GM18519 (cell line): ENCODE measurements at regions not wholly inside any gene's neighbourhood (a gene's known extent, or its start where the extent isn't known, plus 50 kb on each side); places are given as distances from the start of the nearest gene placed in this dataset.

Experiments
- ATAC-seq: cut with Tn5 transposase; IDR thresholded peaks from one replicate; pipeline ENCODE4 v1.9.1; 2021; ENCODE audit warnings: mild to moderate bottlenecking, moderate library complexity; ENCODE audit not compliant: unreplicated experiment, low FRiP score

GRCh38 chr7:115113131-115113530, 191.2 kb downstream of the MDFIC start:
- ATAC-seq: no peak

- ATAC-seq: no peak
Observed at GRCh38 chr7:115110523-115110922, 188.6 kb downstream of the MDFIC start.

DNA sequence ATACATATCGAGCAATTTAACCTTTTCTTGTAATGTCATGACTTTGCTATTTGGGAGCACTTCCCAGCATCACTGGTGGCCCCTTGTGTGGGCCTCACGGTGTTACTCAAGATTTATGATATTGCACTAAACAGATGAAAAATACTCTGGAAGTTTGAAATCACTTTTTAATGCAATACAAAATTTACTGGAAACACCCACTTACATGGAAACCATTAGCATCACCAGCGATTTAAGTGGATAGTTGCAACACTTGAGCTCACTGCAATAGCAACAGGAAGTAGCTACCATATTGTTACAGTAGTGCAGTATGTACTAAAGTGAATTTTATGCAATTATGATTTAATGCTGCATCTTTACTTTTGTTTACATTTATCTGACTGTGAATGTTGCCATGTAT, 184.4 kb downstream of the MDFIC start:
- ATAC-seq: no peak

DNA sequence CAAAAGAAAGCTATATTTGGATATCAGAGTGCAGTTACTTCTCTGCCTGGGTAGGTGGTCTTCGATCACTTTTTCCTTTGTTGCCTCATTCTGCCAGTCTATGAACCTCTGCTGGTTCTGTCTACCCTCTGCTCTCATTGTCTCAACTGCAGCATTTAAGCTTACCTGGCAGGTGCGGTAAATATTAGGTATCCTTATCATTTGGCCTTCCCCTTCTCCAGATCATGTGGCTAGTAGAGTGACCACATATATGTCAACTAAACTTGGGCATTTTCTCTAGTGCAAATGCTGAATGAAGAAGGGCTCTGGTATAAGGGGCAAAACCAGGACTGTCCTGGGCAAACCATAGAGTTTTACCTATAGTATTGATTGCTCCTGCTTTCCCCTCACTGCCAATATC, 180.8 kb downstream of the MDFIC start:
- no peak for ATAC-seq

GRCh38 chr7:115101199-115101598, 179.3 kb downstream of the MDFIC start:
- no peak for ATAC-seq

DNA sequence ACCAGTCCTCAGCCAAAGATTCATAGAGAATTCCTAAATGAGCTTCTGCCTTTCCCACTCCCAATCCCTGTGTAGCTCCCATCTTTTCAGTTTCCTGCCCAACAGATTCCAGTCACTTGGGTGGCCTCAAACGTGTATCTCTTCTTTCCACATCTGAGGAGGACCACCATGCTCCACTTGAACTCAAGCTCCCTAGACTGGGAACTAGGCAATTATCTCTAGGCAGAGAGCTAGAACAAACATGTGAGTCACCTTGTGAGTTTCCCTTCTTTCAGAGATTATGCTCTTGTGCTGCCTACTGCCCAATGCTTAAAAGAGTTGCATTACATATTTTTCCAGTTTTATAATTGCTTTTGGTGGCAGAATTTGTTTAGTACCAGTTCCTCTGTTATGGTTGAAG, 178.0 kb downstream of the MDFIC start:
- no peak for ATAC-seq

DNA sequence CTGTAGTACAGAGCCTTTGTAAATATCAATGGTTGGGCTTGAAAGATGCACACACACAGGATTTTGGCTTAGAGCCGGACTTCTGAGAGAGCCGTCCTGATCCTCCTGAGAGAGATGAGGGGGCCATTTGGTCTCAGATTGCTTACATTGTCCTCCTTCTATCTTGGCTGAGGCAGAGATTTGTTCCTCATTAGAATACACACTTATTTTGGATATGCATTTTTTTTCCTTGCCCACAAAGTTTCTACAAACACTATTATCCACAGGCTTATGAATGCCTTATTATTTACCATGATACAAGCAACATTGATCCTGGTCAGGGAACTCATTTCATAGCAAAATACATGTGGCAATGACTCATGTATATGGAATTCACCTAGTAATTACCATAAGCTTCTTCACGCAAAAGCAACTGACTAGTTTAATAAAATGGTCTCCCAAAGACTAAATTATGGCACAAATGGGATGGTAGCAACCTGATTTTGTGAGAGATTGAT, 175.3 kb downstream of the MDFIC start:
- ATAC-seq: no peak

DNA sequence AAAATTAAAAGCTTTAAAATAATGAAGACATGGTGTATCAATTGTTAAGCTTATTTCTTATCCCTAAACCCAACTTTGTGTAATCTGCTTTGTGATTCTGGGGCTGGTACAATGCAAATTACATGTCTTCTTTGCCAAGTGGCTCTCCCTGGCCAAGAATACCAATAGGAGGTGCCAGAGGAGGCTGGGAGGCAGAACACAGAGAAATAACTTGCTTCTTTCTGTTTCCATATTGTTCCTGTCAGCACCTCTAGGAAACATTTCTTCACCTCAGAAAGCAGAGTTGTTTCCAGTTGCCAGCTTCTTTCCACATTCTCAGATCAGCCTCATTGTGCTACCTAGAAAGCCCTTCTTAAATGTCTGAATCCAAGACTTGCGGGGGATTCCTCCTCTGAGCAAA, 174.4 kb downstream of the MDFIC start:
- ATAC-seq: no peak

- ATAC-seq: no peak
Observed at GRCh38 chr7:115094163-115094562, 172.3 kb downstream of the MDFIC start.

- no peak for ATAC-seq
Observed at GRCh38 chr7:115088893-115089292, 167.0 kb downstream of the MDFIC start.

DNA sequence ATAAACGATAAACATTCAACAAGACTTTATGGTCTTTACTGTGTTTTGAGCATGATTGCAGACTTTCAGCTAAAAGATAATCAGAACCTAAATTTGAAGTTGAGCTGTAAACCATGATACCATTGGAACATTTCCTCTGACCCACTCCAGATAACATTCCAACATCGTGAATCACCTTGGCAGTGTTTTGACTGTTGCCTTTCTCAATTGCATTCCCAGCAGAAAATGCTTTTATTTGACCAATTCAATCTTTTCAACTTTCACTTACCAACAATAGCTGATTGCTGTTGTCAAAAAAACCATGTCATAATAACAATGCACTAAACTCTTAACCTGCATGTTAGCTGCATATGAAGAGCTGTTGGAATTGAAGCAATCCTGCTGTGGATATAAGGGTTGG, 165.5 kb downstream of the MDFIC start:
- ATAC-seq: no peak

- no peak for ATAC-seq
Observed at GRCh38 chr7:115086146-115086841, 164.4 kb downstream of the MDFIC start.

- no peak for ATAC-seq
Observed at GRCh38 chr7:115085421-115085820, 163.5 kb downstream of the MDFIC start.

DNA sequence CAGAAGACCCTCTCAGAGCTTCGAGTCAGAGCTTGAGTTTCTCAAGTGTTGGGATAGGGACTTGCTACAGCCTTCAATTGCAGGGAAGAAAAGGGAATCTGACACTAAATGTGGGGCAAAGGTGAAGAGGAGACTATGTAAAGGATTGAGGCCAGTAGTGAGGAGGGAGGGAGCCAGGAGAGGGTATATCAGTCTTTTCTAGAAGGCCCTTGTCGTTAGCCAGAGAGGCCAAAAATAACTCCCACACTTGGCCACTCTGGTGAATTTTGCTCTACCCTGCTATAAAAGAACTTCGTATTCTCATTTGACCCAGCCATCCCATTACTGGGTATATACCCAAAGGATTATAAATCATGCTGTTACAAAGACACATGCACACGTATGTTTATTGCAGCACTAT, 162.0 kb downstream of the MDFIC start:
- no peak for ATAC-seq

DNA sequence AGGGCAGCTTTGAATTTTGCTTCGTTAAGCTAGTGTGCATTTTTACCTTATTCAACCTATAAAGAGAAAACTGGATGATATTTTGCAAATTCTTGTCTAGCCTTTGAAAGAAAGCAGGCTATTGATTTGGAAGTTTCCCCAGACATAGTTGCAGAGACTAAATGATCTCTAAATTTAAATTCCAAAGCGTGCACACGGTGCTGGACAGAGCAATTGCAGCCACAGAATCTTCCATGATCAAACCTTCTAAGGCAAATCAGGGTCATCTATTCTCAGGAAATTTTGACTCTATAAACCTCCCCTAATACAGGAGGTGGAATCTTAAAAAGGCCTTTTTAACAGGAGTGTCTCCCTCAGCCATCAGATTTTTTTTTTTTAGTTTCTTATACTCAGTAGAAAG, 159.9 kb downstream of the MDFIC start:
- no peak for ATAC-seq

GRCh38 chr7:115078851-115079250, 157.0 kb downstream of the MDFIC start:
- ATAC-seq: no peak

GRCh38 chr7:115078386-115078785, 156.5 kb downstream of the MDFIC start:
- no peak for ATAC-seq

- no peak for ATAC-seq
Observed at GRCh38 chr7:115070311-115070710, 148.4 kb downstream of the MDFIC start.
